GM21529 (cell line): ENCODE measurements at regions not wholly inside any gene's neighbourhood (a gene's known extent, or its start where the extent isn't known, plus 50 kb on each side); places are given as distances from the start of the nearest gene placed in this dataset.
"Not testable (repeated sequence)": the region's sequence is repeated elsewhere in the genome, so short reads cannot be mapped to it uniquely, and the experiment has no call there.

ENCODE experiments used
- ATAC-seq: cut with Tn5 transposase; IDR thresholded peaks from one replicate; pipeline ENCODE4 v1.9.1; 2021; ENCODE audit not compliant: unreplicated experiment

DNA sequence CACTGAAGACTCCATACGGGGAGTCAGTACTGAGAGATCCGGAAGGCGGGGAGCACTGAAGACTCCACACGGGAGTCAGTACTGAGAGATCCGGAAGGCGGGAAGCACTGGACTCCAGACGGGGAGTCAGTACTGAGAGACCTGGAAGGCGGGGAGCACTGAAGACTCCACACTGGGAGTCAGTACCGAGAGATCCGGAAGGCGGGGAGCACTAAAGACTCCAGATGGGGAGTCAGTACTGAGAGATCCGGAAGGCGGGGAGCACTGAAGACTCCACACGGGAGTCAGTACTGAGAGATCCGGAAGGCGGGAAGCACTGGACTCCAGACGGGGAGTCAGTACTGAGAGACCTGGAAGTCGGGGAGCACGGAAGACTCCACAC lies 77.2 kb downstream of the DLL1 start:
- not testable (repeated sequence) for ATAC-seq

DNA sequence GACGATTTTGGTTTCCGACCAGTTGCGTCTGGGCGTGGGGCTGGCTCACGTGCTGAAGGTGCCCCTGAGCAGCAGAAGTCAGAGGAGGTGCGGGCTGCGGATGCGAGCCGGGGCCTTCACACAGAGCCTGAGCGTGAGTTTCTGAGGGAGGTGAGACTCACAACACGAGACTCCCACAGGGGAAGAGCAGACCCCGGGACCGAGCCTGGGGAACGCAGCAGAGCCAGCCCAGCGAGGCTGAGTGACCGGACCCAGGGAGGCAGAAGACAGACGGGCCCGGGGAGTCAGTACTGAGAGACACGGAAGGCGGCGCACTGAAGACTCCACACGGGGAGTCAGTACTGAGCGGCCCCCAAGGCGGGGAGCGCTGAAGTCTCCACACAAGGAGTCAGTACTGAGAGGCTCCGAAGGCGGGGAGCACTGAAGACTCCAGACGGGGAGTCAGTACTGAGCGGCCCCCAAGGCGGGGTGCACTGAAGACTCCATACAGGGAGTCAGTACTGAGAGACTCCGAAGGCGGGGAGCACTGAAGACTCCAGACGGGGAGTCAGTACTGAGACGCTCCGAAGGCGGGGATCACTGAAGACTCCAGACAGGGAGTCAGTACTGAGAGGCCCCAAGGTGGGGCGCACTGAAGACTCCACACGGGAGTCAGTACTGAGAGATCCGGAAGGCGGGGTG lies 77.8 kb downstream of the DLL1 start:
- no peak for ATAC-seq

DNA sequence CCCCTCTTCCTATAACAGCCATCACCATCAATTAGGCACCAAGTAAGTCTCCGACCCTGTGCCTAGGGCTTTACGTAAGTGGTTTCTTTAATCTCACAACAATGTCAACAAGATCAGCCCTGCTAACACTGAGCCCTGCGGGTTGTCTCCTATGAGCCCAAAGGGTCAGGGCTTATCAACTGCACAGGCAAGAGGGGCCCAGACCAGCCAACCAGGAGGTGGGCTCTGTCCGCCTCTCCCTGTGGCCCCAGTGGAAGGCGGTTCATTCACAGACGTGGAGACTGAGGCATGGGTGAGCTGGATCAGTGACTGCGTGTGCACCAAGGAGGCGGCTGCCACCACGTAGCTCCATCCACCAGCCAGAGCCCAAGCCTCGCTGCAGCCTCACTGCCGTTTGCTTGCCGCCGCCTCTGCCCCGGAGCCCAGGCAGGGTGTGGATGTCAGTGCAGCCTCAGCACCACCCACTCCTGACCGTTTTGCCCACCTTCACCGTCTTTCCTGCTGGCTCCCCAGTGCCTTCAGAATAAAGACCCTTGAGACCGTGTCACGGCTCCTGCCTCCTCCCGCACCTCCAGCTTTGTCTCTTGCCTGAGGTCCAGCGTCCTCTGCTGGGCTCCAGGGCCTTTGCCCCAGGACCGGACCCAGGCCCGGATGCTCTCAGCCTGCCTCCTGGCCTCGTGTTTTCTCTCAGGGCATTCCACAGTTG lies 78.7 kb downstream of the DLL1 start:
- no peak for ATAC-seq

DNA sequence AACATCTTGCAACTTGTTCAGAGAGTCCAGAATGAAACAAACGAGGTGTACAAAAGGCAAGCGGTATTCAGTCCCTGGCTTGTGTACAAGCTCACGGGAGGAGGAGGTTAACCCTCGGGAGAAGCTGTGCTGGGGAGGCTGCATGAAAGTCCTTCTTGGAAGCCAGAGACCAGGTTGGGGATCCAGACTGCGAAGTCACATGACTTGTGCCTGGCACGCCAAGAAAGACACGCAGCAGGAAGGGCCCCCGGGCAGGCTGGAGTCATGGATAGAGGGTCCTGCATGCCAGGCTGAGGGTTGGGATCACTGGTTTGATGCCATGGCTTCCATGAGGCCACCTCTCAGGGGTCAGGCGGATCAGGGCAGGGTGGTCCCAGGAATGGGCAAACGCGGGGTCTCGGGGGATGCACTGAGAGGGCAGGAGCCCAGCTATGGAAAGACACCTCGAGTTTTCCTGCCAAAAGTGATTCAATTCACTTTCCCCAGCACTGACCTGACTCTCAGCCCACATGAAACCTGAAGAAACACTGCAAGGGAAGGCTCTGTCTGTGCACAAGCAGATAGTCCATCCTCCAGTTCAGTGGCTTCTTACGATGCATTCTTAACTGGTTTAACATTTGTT lies 79.4 kb downstream of the DLL1 start:
- ATAC-seq, result no peak

DNA sequence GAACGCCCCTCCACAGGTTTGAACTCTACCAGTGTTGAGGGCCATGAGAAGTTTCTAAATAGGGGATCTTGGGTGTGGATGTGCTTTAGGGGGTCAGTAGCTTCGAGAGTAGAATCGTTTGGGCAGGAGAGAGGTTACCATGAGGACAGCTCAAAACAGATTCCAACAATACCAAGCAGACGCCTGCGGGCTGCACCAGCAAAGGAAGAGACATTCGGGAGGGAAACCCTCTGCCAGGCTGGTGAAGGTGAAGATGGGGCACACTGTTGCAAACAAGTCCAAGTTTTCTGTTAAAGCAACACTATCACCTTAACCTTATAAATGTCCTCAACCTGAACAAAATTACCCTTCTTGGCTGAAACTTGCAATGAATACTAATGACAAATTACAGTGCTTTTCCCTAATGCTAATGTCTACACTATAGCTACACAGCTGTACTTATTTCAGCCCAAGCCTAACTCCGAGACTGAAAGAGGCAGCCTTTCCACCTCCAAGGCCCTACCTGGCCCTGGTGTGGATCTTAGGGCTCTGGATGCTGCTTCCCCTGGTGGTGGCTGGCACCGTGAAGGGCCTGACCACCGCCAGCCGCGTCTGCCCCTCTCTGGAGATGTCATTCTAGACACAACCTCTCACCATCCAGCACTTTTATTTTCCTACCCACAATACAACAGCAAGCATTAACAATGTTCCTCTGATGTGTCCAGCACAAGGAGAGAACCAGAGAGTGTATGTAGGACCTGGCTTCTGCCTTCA lies 80.1 kb downstream of the DLL1 start:
- ATAC-seq, result no peak

DNA sequence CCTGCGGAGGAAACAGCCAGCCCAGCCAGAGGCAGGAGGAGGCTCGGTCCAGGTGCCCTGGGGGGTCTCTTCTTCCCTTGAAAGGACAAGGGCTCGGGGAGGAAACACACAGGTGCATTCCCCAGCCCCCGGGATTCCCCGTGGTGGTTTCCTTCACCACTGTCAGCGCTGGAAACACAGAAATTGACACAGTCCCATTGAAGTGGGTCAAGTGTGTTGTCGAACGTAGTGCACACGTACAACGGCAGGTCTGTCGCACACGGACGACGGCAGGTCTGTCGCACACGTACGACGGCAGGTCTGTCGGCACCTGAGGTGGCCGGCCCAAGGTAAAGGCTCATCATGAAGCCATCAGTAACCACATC lies 80.9 kb downstream of the DLL1 start:
- ATAC-seq, result no peak

DNA sequence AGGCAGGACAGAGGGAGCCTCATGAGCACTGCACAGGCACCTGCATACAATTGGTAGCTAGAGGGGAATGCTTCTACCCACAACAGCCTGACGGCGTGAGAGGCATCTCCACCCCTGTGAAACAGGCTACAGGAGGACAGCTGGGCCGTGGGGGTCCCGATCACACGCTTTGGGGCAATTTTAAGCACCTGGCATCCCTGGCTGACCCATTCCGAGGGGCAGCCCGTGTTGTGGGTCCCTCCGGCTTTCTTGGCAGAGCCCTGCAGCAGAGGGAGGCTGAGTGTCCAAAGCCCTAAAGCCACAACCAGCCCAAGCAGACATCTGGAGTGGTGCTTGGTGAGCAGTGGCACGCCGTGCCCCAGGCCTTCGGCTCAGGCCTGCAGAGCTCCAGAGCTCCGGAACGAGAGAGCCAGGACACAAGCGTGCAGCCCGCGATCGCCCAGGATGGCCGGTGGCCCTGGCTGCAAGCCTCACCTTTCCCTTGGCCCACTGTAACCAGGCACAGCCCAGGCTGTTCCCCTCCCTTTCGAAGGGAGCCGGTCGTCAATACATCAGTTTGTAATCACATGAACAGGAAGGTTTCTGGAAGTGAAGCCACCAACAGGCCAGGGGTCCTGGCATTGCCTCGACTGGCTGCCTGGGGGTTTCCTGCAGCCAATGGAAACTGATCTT lies 81.4 kb downstream of the DLL1 start:
- ATAC-seq, result no peak

DNA sequence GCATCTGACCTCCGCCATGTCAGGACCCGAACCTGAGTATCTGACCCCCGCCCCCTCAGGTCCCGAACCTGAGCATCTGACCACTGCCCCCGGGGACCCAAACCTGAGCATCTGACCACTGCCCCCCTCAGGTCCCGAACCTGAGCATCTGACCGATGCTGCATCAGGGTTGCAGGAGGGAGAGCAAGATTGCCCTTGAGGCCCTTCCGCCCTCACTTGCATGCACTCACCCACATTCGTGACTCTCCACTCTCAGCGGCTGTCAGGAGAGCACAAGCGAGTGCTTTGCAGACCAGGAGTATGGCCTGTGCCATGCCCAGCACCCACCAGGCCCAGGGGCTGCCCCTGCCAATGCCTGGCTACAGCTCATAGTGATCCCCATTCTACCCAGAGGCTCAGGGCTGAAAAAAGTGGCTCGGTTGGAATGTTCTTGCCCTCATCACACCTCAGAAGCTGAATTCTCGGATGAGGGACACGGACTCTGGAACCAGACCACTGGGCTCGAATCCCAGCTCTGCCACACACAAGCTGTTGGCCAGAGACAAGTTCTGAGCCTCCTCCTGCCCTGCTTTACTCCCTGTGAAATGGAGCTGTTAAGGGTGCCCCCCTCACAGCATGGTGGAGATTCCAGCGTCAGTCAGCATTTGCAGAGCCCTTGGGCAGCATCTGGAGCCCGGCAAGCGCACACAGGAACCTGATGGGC lies 82.1 kb downstream of the DLL1 start:
- ATAC-seq, result no peak

DNA sequence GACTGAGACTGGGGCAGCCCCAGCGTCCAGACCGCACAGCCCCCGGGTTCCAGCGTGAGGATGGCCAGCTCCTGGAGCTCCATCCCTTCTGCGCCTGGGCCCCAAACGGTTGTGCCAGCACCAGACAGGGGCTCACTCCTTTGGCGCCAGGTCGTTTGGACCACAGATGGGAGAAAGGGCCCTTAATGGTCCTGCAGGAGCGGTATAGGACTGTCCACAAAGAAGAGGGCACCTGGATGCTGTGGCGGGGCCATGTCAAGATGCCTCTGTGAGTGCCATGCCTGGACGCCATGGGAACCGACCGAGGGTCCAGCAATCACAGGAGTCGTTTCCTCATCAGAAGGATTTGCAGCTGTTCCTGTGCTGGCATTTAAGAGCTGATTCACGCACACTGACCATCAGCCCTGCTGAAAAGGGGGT lies 82.7 kb downstream of the DLL1 start:
- no peak for ATAC-seq

DNA sequence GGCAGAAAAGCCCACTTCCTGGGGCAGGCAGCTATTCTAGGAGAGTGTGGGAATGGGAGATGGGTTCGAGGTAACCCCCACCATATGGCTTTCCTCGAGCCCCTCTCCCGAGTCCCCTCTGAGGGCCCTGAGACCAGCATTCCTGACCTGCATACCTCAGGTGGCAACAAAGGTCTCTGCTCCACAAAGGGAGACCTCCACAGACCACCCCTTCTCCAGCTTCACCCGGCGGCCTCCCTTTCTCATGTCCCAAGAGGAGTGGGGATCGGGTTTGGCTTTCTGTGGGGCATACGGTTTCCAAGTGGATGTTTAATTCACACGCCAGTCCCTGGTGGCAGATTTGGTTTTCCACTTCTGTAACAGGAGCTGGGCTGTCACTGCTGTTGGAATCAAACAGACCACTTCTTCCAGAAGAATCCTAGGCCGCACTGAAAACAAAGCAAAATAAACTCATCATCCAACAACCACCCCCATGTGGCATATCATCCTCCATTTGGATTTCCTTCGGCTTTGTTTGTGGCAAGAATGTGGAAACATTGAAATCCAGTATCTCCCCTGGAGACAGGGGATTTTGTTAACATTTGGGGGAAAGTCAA lies 83.2 kb downstream of the DLL1 start:
- no peak for ATAC-seq

DNA sequence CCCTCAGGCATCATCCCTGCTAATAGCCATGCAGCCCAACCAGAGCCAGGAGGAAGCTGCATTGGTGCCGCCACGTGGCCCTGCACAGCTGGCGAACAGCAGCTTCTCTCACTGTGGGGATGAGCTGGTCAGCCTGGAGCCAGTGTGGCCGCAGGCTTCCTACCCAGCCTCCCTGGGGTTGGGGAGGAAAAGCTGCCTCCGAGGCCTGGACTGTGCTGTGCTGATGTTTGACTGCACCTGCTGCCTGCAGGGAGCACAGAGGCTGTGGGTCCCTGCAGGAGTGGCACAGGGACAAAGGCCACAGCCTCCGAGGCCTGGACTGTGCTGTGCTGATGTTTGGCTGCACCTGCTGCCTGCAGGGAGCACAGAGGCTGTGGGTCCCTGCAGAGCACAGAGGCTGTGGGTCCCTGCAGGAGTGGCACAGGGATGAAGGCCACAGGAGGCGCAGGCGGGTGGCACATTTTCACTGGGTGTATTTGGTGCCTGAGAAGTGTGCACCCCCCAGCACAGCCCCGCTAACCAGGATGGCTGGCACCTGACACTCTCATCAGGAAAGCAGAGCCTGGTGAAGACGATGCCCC lies 83.9 kb downstream of the DLL1 start:
- ATAC-seq, result no peak

DNA sequence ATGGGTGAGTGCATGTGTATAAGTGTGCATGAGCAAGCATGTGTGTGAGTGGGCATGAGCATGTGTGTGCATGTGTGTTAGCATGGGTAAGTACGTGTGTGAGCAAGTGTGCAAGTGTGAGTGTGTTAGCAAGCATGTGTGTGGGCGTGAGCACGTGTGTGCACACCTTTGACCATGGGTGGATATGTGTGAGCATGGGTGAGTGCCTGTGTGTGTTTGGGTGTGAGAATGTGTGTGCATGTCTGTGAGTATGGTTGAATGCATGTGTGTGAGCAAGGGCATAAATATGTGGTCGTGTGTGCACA lies 84.6 kb downstream of the DLL1 start:
- ATAC-seq, result no peak

DNA sequence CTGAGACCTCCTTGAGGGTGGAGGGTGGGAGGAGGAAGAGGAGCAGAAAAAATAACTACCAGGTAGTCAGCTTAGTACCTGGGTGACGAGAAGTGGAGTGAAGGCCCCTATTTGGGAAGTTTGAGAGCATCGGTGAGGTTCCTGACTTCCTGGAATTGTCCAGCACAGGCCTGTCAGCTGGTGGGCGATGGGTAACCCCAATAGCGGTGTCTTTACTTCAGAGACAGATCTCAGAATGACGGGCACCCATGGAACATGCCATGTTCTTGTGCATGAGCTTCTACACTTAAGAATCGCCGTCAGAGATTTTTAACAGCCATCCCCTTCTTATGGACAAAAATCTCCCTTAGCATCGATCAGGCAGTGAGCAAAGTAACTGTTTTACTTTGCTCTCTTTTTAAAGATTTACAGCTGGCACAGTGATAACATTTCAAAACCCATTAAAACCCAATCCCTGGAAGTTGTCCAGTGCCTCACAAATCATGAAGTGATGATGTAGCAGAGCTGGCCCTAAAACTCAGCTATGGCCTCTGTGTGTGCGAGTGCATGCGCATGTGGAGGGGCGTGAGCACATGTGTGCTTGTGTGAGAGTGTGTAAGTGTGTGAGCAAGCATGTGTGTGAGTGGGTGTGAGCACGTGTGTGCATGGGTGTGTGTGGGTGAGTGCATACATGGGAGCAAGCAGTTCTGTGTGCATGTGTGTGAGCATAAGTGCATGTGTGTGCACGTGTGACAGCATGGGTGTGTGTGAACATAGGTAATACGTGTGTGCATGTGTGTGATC lies 85.2 kb downstream of the DLL1 start:
- ATAC-seq, result no peak

DNA sequence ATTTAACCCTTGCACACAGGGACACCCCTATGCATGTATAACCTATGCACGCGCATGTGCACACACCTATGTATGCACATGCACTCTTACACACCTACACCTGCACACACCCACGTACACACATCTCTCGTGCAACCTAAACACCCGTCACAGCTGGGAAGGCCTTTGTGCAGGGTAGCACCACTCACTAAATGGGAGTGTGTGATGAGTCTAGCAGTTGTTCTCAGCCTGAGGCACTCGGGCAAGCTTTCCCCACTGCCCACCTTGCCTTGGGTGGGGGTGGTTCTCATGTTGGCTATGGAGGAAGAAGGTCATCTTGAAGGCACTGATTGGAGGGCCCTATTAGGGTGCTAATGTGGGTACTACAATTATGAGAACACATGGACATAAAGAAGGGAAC lies 85.8 kb downstream of the DLL1 start:
- no peak for ATAC-seq

DNA sequence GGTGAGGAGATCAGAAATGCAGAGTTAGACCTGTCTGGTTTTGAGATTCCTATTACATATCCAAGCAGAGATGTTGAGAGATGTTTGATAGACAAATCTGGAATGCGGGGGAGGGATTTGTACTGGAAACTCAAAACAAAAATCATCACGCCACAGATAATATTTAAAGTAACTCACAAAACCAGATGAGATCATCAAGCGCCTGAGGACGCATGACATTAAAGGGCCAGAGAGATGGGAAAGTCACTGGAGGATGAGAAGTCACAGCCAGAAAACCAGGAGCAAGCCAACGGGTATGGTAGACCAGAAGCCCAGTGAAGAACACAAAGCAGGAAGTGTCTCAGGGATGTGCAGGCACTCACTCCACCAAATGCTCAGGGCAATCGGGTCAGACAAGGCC lies 87.7 kb downstream of the DLL1 start:
- ATAC-seq, result no peak

DNA sequence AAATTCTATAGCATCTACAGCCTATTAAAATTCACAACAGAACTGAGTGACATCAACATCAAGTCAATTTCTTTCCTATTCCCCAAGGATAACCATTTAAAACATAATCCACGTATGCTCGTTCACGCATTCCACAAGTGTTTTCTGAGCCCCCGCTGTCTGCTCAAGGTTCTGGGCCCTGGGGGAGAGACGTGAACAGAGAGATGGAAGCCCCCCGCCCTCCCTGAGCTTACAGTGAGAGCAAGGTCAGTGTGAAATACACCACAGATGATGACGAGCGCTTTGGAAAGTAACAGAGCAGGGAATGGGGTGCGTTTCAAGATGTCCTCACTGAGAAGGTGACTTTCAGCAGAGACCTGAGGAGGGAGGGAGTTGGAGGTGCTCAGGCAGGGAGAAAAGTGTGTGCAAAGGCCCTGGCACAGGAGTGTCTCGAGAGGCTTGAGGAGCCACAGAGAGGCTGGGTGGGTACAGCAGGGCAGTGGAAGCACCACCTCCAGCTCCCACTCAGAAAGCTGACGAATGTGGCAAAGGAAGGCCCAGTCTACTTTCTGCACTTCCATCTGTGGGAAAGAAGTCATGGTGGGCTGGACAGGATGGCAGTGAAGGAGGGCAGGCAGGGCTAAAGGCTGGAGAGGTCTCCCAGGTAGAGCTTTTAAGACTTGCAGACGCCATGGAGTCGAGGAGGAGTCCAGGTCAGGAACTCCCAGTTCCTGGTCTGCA lies 88.3 kb downstream of the DLL1 start:
- no peak for ATAC-seq

DNA sequence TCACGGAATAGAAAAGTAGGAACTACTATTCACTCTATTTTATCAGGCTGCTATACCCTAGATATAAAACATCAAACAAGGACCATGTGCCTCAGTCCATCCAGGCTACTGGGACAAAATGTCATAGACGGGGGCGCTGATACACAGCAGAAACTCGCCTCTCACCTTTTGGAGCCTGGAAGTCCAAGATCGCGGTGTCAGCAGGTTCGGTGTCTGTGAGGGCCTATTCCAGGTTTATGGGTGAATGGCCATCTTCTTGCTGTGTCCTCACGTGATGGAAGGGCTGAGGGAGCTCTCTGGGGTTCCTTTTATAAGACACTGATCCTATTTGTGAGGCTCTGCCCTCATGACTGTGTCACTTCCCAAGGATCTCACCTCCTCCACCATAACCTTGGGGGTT lies 89.5 kb downstream of the DLL1 start:
- no peak for ATAC-seq

DNA sequence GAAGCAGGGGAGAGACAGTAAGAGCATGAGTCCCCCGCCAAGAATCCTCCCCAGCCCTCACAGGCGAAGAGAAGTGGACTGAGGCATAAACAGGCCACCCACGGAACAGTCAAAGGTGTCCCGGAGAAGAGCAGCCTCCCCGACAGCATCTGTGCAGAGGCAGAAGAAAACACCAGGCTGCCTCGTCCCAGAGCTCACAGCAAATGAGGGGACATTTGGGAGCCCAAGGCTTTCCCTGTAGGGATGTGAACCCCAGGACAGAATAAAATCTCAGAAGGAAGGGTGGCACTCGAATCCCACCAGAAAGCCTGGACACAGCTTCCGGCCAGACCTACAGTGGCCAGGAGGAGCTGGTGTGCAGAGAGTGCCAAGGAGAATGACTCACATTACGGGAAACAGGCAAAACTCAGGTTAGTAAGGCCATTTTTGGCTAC lies 90.4 kb downstream of the DLL1 start:
- no peak for ATAC-seq

DNA sequence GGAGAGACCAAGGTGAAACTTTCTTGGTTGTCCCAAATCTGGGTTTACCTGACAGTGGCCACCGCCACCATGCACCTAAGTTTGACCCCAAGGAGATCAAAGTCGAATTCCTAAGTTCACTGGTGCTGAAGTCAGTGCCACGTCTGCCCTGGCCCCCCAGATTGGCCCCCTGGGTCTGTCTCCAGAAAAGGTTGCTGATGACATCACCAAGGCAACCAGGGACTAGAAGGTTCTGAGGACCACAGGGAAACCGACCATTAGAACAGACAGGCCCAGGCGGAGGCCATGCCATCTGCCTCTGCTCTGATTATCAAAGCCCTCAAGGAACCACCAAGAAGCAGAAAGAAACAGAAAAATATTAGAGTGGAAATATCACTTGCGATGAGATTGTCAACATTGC lies 91.2 kb downstream of the DLL1 start:
- ATAC-seq, result no peak
